Pons (tissue), 1 donor: ENCODE measurements at regions not wholly inside any gene's neighbourhood (a gene's known extent, or its start where the extent isn't known, plus 50 kb on each side); places are given as distances from the start of the nearest gene placed in this dataset.

Experiments
- DNase-seq: peaks from one replicate; pipeline ENCODE4 v3.0.0-alpha.2; 2016; ENCODE audit warnings: low spot score

GRCh38 chr10:60728056-60728455, 50.2 kb upstream of the CDK1 start:
- DNase-seq, result no peak

- no peak for DNase-seq
Observed at GRCh38 chr10:60726257-60726656, 52.0 kb upstream of the CDK1 start.

- DNase-seq, result no peak
Observed at GRCh38 chr10:60722623-60723022, 55.7 kb upstream of the CDK1 start.

GRCh38 chr10:60719721-60720120, 58.6 kb upstream of the CDK1 start:
- no peak for DNase-seq

- no peak for DNase-seq
Observed at GRCh38 chr10:60718886-60719285, 59.4 kb upstream of the CDK1 start.

GRCh38 chr10:60717852-60718251, 60.4 kb upstream of the CDK1 start:
- DNase-seq, result no peak

- no peak for DNase-seq
Observed at GRCh38 chr10:60714233-60714632, 64.0 kb upstream of the CDK1 start.

- DNase-seq, result no peak
Observed at GRCh38 chr10:60711496-60711895, 66.8 kb upstream of the CDK1 start.

GRCh38 chr10:60710041-60710440, 68.2 kb upstream of the CDK1 start:
- no peak for DNase-seq

- DNase-seq, result no peak
Observed at GRCh38 chr10:60708666-60709065, 69.6 kb upstream of the CDK1 start.

GRCh38 chr10:60707841-60708240, 70.4 kb upstream of the CDK1 start:
- DNase-seq, result no peak

GRCh38 chr10:60706146-60706545, 72.1 kb upstream of the CDK1 start:
- no peak for DNase-seq

- no peak for DNase-seq
Observed at GRCh38 chr10:60705376-60705775, 72.9 kb upstream of the CDK1 start.

GRCh38 chr10:60704471-60704870, 73.8 kb upstream of the CDK1 start:
- no peak for DNase-seq

GRCh38 chr10:60703266-60704041, 74.8 kb upstream of the CDK1 start:
- DNase-seq, result no peak

GRCh38 chr10:60687679-60688078, 90.6 kb upstream of the CDK1 start:
- no peak for DNase-seq

GRCh38 chr10:60684091-60684490, 94.2 kb upstream of the CDK1 start:
- no peak for DNase-seq

- no peak for DNase-seq
Observed at GRCh38 chr10:60681103-60681502, 97.2 kb upstream of the CDK1 start.

- DNase-seq, result no peak
Observed at GRCh38 chr10:60679388-60679990, 98.8 kb upstream of the CDK1 start.

- DNase-seq, result no peak
Observed at GRCh38 chr10:60678978-60679377, 99.3 kb upstream of the CDK1 start.

- no peak for DNase-seq
Observed at GRCh38 chr10:60677531-60678129, 100.6 kb upstream of the CDK1 start.

- no peak for DNase-seq
Observed at GRCh38 chr10:60675236-60675635, 103.0 kb upstream of the CDK1 start.

GRCh38 chr10:60669501-60669900, 108.8 kb upstream of the CDK1 start:
- DNase-seq, result no peak

GRCh38 chr10:60666221-60666620, 112.1 kb upstream of the CDK1 start:
- no peak for DNase-seq
